Upper lobe of left lung (tissue), 6 donors: ENCODE measurements at regions not wholly inside any gene's neighbourhood (a gene's known extent, or its start where the extent isn't known, plus 50 kb on each side); places are given as distances from the start of the nearest gene placed in this dataset.

Source experiments
- ATAC-seq, 2 donors: fragments of 200-7000 bp; cut with Tn5 transposase; one replicate each; pipeline ENCODE4 v1.9.1; 2022; ENCODE audit warnings: mild to moderate bottlenecking in 2 of 2, moderate library complexity in 2 of 2; ENCODE audit not compliant: low FRiP score in 2 of 2
- DNase-seq, 2 donors: peaks; one replicate each; pipeline ENCODE4 v3.0.0-alpha.2; 2019 to 2020
- H3K27ac ChIP-seq, 4 donors: fragments of 200-600 bp; sonication (generic); one replicate each; pipeline ENCODE4 v1.5.1; 2016 to 2019
- H3K27me3 ChIP-seq, 4 donors: fragments of 200-600 bp; sonication (generic); one replicate each; pipeline ENCODE4 v1.5.1; 2017 to 2019
- H3K36me3 ChIP-seq, 4 donors: fragments of 200-600 bp; sonication (generic); one replicate each; pipeline ENCODE4 v1.5.1; 2016 to 2019
- H3K4me1 ChIP-seq, 4 donors: fragments of 200-600 bp; sonication (generic); one replicate each; pipeline ENCODE4 v1.5.1; 2018 to 2019
- H3K4me3 ChIP-seq, 4 donors: fragments of 200-600 bp; sonication (generic); one replicate each; pipeline ENCODE4 v1.5.1; 2017 to 2019; ENCODE audit warnings: mild to moderate bottlenecking in 2 of 4, moderate library complexity in 1 of 4
- H3K9me3 ChIP-seq, 4 donors: fragments of 200-600 bp; sonication (generic); one replicate each; pipeline ENCODE4 v1.5.1; 2018 to 2019
- CTCF ChIP-seq, 6 experiments: fragments of 450-650 bp in 4 of 6; fragments of 200-600 bp in 2 of 6; sonication (generic) in 2 of 6; IDR thresholded peaks; one replicate each; pipeline ENCODE4 v1.5.1; 2016 to 2019; ENCODE audit warnings: antibody characterized with exemption in 6 of 6
- EP300 ChIP-seq, 4 donors: sonication (generic); formaldehyde crosslinking; IDR thresholded peaks; one replicate each; pipeline ENCODE4 v1.5.1; 2017; ENCODE audit warnings: antibody characterized with exemption in 4 of 4, control low read depth in 2 of 4
- POLR2A ChIP-seq, 4 donors: fragments of 450-650 bp; IDR thresholded peaks; one replicate each; pipeline ENCODE4 v1.5.1; 2016 to 2017; ENCODE audit warnings: antibody characterized with exemption in 4 of 4, mild to moderate bottlenecking in 2 of 4
- POLR2AphosphoS5 ChIP-seq, 2 donors: sonication (generic); formaldehyde crosslinking; IDR thresholded peaks; one replicate each; pipeline ENCODE4 v1.5.1; 2017; ENCODE audit warnings: antibody characterized with exemption in 2 of 2
- WGBS, 2 donors: methylation state at CpG; one replicate each; pipeline ENCODE4 v1.1.5; 2017 to 2018; 5-methylcytosine and 5-hydroxymethylcytosine counted together
- donor health status: DM: no; HTN: no; CAD: no; lungs with moderate emphysema.
- donor health status: DM: no; HTN: yes; CAD: no; lungs with severe emphysema.

- no peaks in the 10 kb centered on the region for H3K27me3 ChIP-seq
- no peak overlapping the region for H3K27ac ChIP-seq
- DNase-seq (no peak), ATAC-seq (peak in 1 of 2 donors; percentile 6)
- TF ChIP-seq POLR2A (IDR thresholded peaks at IDR 0.05) (no peak), CTCF (IDR thresholded peaks at IDR 0.05) (no peak), EP300 (IDR thresholded peaks at IDR 0.05) (no peak), POLR2AphosphoS5 (IDR thresholded peaks at IDR 0.05) (no peak)
- H3K4me1 ChIP-seq: peaks cover 0 to 16% (median 10%) of the 10 kb centered on the region in 4 donors
- H3K9me3 ChIP-seq: no peaks in the 10 kb centered on the region
- H3K4me3 ChIP-seq: no peak overlapping the region
- WGBS, 2 donors: 40 to 68% methylated on average over 6 of the region's 6 CpGs
- no peaks in the 10 kb centered on the region for H3K36me3 ChIP-seq
Measured at GRCh38 chr10:30115626-30115940, 56.2 kb upstream of the JCAD start.

- 27 to 31% methylated on average over 13 of the region's 13 CpGs for WGBS, 2 donors
- Histone ChIP-seq H3K27ac (no peak overlapping the region), H3K27me3 (no peaks in the 10 kb centered on the region), H3K9me3 (no peaks in the 10 kb centered on the region), H3K4me3 (no peak overlapping the region), H3K4me1 (peaks cover 0 to 16% (median 10%) of the 10 kb centered on the region in 4 donors), H3K36me3 (no peaks in the 10 kb centered on the region)
- no peak for TF ChIP-seq POLR2A (IDR thresholded peaks at IDR 0.05)
- no peak for TF ChIP-seq POLR2AphosphoS5 (IDR thresholded peaks at IDR 0.05)
- no peak for TF ChIP-seq CTCF (IDR thresholded peaks at IDR 0.05)
- TF ChIP-seq EP300 (IDR thresholded peaks at IDR 0.05): no peak
- ATAC-seq (peak; percentile 44 to 61), DNase-seq (peak in 1 of 2 donors; percentile 50)
Measured at GRCh38 chr10:30114881-30115625, 55.7 kb upstream of the JCAD start.

GRCh38 chr10:30114401-30114800 lies 55.0 kb upstream of the JCAD start:
- no peak for DNase-seq
- H3K4me1 ChIP-seq: peaks cover 0 to 16% (median 10%) of the 10 kb centered on the region in 4 donors
- no peaks in the 10 kb centered on the region for H3K36me3 ChIP-seq
- no peaks in the 10 kb centered on the region for H3K27me3 ChIP-seq
- 80 to 91% methylated on average over 1 of the region's 1 CpG for WGBS, 2 donors
- TF ChIP-seq EP300 (IDR thresholded peaks at IDR 0.05) (no peak), POLR2A (IDR thresholded peaks at IDR 0.05) (no peak), CTCF (IDR thresholded peaks at IDR 0.05) (no peak), POLR2AphosphoS5 (IDR thresholded peaks at IDR 0.05) (no peak)
- H3K27ac ChIP-seq: no peak overlapping the region
- no peaks in the 10 kb centered on the region for H3K9me3 ChIP-seq
- no peak overlapping the region for H3K4me3 ChIP-seq
- ATAC-seq: no peak

- Histone ChIP-seq H3K4me3 (no peak overlapping the region), H3K27ac (no peak overlapping the region), H3K27me3 (no peaks in the 10 kb centered on the region), H3K36me3 (no peaks in the 10 kb centered on the region), H3K4me1 (peaks cover 0 to 16% (median 10%) of the 10 kb centered on the region in 4 donors), H3K9me3 (no peaks in the 10 kb centered on the region)
- WGBS, 2 donors: 70 to 92% methylated on average over 4 of the region's 4 CpGs
- no peak for TF ChIP-seq POLR2AphosphoS5 (IDR thresholded peaks at IDR 0.05)
- no peak for TF ChIP-seq EP300 (IDR thresholded peaks at IDR 0.05)
- no peak for TF ChIP-seq CTCF (IDR thresholded peaks at IDR 0.05)
- no peak for TF ChIP-seq POLR2A (IDR thresholded peaks at IDR 0.05)
- ATAC-seq (peak in 1 of 2 donors; percentile 34), DNase-seq (no peak)
Measured at GRCh38 chr10:30111340-30112022, 52.1 kb upstream of the JCAD start.
